Epithelial cell of esophagus (primary cell): ENCODE measurements at regions not wholly inside any gene's neighbourhood (a gene's known extent, or its start where the extent isn't known, plus 50 kb on each side); places are given as distances from the start of the nearest gene placed in this dataset.

Experiments used
- DNase-seq: peaks from one replicate; pipeline ENCODE4 v3.0.0; 2010; ENCODE audit warnings: low read depth
- H3K4me3 ChIP-seq: 2 replicates; pipeline ENCODE4 v1.5.1; 2011; ENCODE audit warnings: mild to moderate bottlenecking, low read length, control low read depth
- CTCF ChIP-seq: IDR thresholded peaks from 2 replicates; pipeline ENCODE4 v1.5.1; 2011; ENCODE audit warnings: low read depth, mild to moderate bottlenecking, low read length, control low read depth, inconsistent platforms; ENCODE audit not compliant: insufficient read depth; ENCODE audit errors: missing control alignments

- DNase-seq, result peak; percentile 56
- TF ChIP-seq CTCF, result no peak
- no peak overlapping the region for H3K4me3 ChIP-seq
These were observed 198.2 kb upstream of the UMPS start for GRCh38 chr3:124532071-124532470.

GRCh38 chr3:124535306-124535705 is 194.9 kb upstream of the UMPS start:
- no peak for TF ChIP-seq CTCF
- no peak overlapping the region for H3K4me3 ChIP-seq
- DNase-seq, result no peak

GRCh38 chr3:124540550-124541211 is 189.6 kb upstream of the UMPS start:
- DNase-seq, result no peak
- no peak for TF ChIP-seq CTCF
- no peak overlapping the region for H3K4me3 ChIP-seq

- TF ChIP-seq CTCF, result no peak
These were observed 187.9 kb upstream of the UMPS start for GRCh38 chr3:124542214-124542869.

GRCh38 chr3:124545891-124546290 is 184.4 kb upstream of the UMPS start:
- TF ChIP-seq CTCF, result no peak
- no peak for DNase-seq
- no peak overlapping the region for H3K4me3 ChIP-seq

More at GRCh38 chr3:124542214-124542869, 187.9 kb upstream of the UMPS start:
- no peak for DNase-seq
- no peak overlapping the region for H3K4me3 ChIP-seq

- DNase-seq, result peak; percentile 79
- no peak for TF ChIP-seq CTCF
- H3K4me3 ChIP-seq, result no peak overlapping the region
These were observed 178.0 kb upstream of the UMPS start for GRCh38 chr3:124552224-124552623.

GRCh38 chr3:124553178-124553577 is 177.1 kb upstream of the UMPS start:
- no peak for DNase-seq
- TF ChIP-seq CTCF, result no peak

More at GRCh38 chr3:124553178-124553577, 177.1 kb upstream of the UMPS start:
- no peak overlapping the region for H3K4me3 ChIP-seq
